Neural cell (in vitro differentiated cells): ENCODE measurements at regions not wholly inside any gene's neighbourhood (a gene's known extent, or its start where the extent isn't known, plus 50 kb on each side); places are given as distances from the start of the nearest gene placed in this dataset.

Experiments used
- H2AFZ ChIP-seq: fragments of 200-600, 300-800 bp; sonication (generic), shearing (Covaris generic); 2 replicates; pipeline ENCODE4 v1.6.0; 2014; ENCODE audit warnings: low read depth, mild to moderate bottlenecking, antibody characterized with exemption, low read length, moderate library complexity
- H3F3A ChIP-seq: fragments of 200-600 bp; shearing (Covaris generic); 2 replicates; pipeline ENCODE4 v1.6.1; 2016; ENCODE audit warnings: mild to moderate bottlenecking, moderate library complexity, mixed read lengths, antibody characterized with exemption, low read length; ENCODE audit not compliant: insufficient read depth, poor library complexity, severe bottlenecking
- H3K27ac ChIP-seq: fragments of 200-600, 300-800 bp; sonication (generic), shearing (Covaris generic); 2 replicates; pipeline ENCODE4 v1.5.1; 2014; ENCODE audit warnings: mild to moderate bottlenecking, low read length, moderate library complexity
- H3K27me3 ChIP-seq: fragments of 300-800, 200-600 bp; sonication (generic), shearing (Covaris generic); 2 replicates; pipeline ENCODE4 v1.6.0; 2014; ENCODE audit warnings: mild to moderate bottlenecking, low read depth, low read length, moderate library complexity; ENCODE audit not compliant: insufficient read depth
- H3K36me3 ChIP-seq: fragments of 300-800, 200-600 bp; sonication (generic), shearing (Covaris generic); 2 replicates; pipeline ENCODE4 v1.5.1; 2014; ENCODE audit warnings: mild to moderate bottlenecking, antibody characterized with exemption, low read length, moderate library complexity; ENCODE audit not compliant: insufficient read depth
- H3K4me2 ChIP-seq: fragments of 300-800, 200-600 bp; sonication (generic), shearing (Covaris generic); 2 replicates; pipeline ENCODE4 v1.6.0; 2014; ENCODE audit warnings: mild to moderate bottlenecking, low read length
- H3K4me3 ChIP-seq: fragments of 300-800, 200-600 bp; sonication (generic), shearing (Covaris generic); 2 replicates; pipeline ENCODE4 v1.5.1; 2014; ENCODE audit warnings: mild to moderate bottlenecking, low read length, moderate library complexity
- H3K79me2 ChIP-seq: fragments of 200-600 bp; shearing (Covaris generic); replicated peaks from 2 replicates; pipeline ENCODE4 v1.6.0; 2014; ENCODE audit warnings: mild to moderate bottlenecking, low read length, moderate library complexity; ENCODE audit not compliant: insufficient read depth
- H3K9ac ChIP-seq: fragments of 300-800, 200-600 bp; sonication (generic), shearing (Covaris generic); 2 replicates; pipeline ENCODE4 v1.6.1; 2016; ENCODE audit warnings: mild to moderate bottlenecking, low read length, mixed read lengths
- H3K9me2 ChIP-seq: fragments of 200-600 bp; shearing (Covaris generic); 2 replicates; pipeline ENCODE4 v1.6.1; 2016; ENCODE audit warnings: mild to moderate bottlenecking, low read length, mixed read lengths; ENCODE audit not compliant: insufficient read depth
- H3K9me3 ChIP-seq: fragments of 200-600, 300-800 bp; sonication (generic), shearing (Covaris generic); 2 replicates; pipeline ENCODE4 v1.6.1; 2016; ENCODE audit warnings: mild to moderate bottlenecking, mixed run types, low read length, moderate library complexity, mixed read lengths
- H4K20me1 ChIP-seq: fragments of 200-600 bp; shearing (Covaris generic); 2 replicates; pipeline ENCODE4 v1.6.1; 2016; ENCODE audit warnings: mild to moderate bottlenecking, mixed run types; ENCODE audit not compliant: insufficient read depth
- EP300 ChIP-seq: fragments of 450-650 bp; conservative IDR thresholded peaks from 2 replicates; pipeline ENCODE4 v1.6.1; 2014; ENCODE audit warnings: antibody characterized with exemption, mild to moderate bottlenecking, moderate library complexity; ENCODE audit not compliant: poor library complexity, severe bottlenecking
- EZH2 ChIP-seq: fragments of 200-600, 300-800 bp; shearing (Covaris generic), sonication (generic); IDR thresholded peaks from 2 replicates; pipeline ENCODE4 v1.6.1; 2014; ENCODE audit warnings: antibody characterized with exemption, low read length, borderline replicate concordance, mild to moderate bottlenecking; ENCODE audit not compliant: insufficient read depth, poor library complexity, severe bottlenecking
- MXI1 ChIP-seq: fragments of 450-650 bp; conservative IDR thresholded peaks from 2 replicates; pipeline ENCODE4 v1.6.1; 2014; ENCODE audit warnings: antibody characterized with exemption, mild to moderate bottlenecking; ENCODE audit not compliant: poor library complexity, severe bottlenecking
- POLR2AphosphoS5 ChIP-seq: IDR thresholded peaks from 2 replicates; pipeline ENCODE4 v1.6.1; 2012
- RAD21 ChIP-seq: fragments of 450-650 bp; conservative IDR thresholded peaks from 2 replicates; pipeline ENCODE4 v1.6.1; 2014; ENCODE audit warnings: antibody characterized with exemption, mild to moderate bottlenecking, moderate library complexity
- REST ChIP-seq: IDR thresholded peaks from 2 replicates; pipeline ENCODE4 v1.6.1; 2012; ENCODE audit warnings: borderline replicate concordance
- SMC3 ChIP-seq: fragments of 450-650 bp; conservative IDR thresholded peaks from 2 replicates; pipeline ENCODE4 v1.6.1; 2014; ENCODE audit warnings: antibody characterized with exemption, mild to moderate bottlenecking, moderate library complexity; ENCODE audit not compliant: poor library complexity
- TAF1 ChIP-seq: IDR thresholded peaks from 2 replicates; pipeline ENCODE4 v1.6.1; 2012; ENCODE audit warnings: low read depth
- TF ChIP-seq, protein P1 (sequence below): fragments of 450-650 bp; IDR thresholded peaks from 2 replicates; pipeline ENCODE4 v1.5.1; 2014; ENCODE audit warnings: antibody characterized with exemption, mild to moderate bottlenecking, moderate library complexity; ENCODE audit not compliant: poor library complexity, severe bottlenecking

- no peaks in the 10 kb centered on the region for H3K79me2 ChIP-seq
- H3K4me3 ChIP-seq: no peak overlapping the region
- H3K27ac ChIP-seq: no peak overlapping the region
- no peaks in the 10 kb centered on the region for H3K9me3 ChIP-seq
- H3K9me2 ChIP-seq: no peaks in the 10 kb centered on the region
- no peaks in the 10 kb centered on the region for H4K20me1 ChIP-seq
- no peak overlapping the region for H3K9ac ChIP-seq
- H2AFZ ChIP-seq: no peak overlapping the region
- H3K36me3 ChIP-seq: no peaks in the 10 kb centered on the region
- no peak for TF ChIP-seq TAF1
- TF ChIP-seq SMC3: no peak
- TF ChIP-seq MXI1: no peak
- TF ChIP-seq EP300: no peak
- TF ChIP-seq, protein P1, sequence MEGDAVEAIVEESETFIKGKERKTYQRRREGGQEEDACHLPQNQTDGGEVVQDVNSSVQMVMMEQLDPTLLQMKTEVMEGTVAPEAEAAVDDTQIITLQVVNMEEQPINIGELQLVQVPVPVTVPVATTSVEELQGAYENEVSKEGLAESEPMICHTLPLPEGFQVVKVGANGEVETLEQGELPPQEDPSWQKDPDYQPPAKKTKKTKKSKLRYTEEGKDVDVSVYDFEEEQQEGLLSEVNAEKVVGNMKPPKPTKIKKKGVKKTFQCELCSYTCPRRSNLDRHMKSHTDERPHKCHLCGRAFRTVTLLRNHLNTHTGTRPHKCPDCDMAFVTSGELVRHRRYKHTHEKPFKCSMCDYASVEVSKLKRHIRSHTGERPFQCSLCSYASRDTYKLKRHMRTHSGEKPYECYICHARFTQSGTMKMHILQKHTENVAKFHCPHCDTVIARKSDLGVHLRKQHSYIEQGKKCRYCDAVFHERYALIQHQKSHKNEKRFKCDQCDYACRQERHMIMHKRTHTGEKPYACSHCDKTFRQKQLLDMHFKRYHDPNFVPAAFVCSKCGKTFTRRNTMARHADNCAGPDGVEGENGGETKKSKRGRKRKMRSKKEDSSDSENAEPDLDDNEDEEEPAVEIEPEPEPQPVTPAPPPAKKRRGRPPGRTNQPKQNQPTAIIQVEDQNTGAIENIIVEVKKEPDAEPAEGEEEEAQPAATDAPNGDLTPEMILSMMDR: no peak
- H3K27me3 ChIP-seq: no peaks in the 10 kb centered on the region
- no peak overlapping the region for H3K4me2 ChIP-seq
- no peaks in the 10 kb centered on the region for H3F3A ChIP-seq
Observed at GRCh38 chr5:106451998-106452397, 1218.7 kb downstream of the EFNA5 start.

GRCh38 chr5:106443746-106444145 lies 1227.0 kb downstream of the EFNA5 start:
- no peak for TF ChIP-seq EP300
- no peak for TF ChIP-seq SMC3
- no peak for TF ChIP-seq MXI1
- TF ChIP-seq EZH2: no peak
- TF ChIP-seq, protein P1: no peak
- no peak for TF ChIP-seq TAF1
- no peak for TF ChIP-seq POLR2AphosphoS5
- no peak for TF ChIP-seq REST
- no peak for TF ChIP-seq RAD21

More at GRCh38 chr5:106443746-106444145, 1227.0 kb downstream of the EFNA5 start:
- H3K36me3 ChIP-seq: no peaks in the 10 kb centered on the region
- H3K9ac ChIP-seq: no peak overlapping the region
- no peak overlapping the region for H2AFZ ChIP-seq
- no peak overlapping the region for H3K27ac ChIP-seq
- H4K20me1 ChIP-seq: no peaks in the 10 kb centered on the region
- no peaks in the 10 kb centered on the region for H3F3A ChIP-seq
- H3K9me2 ChIP-seq: no peaks in the 10 kb centered on the region
- no peaks in the 10 kb centered on the region for H3K27me3 ChIP-seq
- no peak overlapping the region for H3K4me3 ChIP-seq
- H3K4me2 ChIP-seq: no peak overlapping the region
- no peaks in the 10 kb centered on the region for H3K9me3 ChIP-seq
- H3K79me2 ChIP-seq: no peaks in the 10 kb centered on the region
